Endothelial cell of umbilical vein (primary cell): ENCODE measurements at regions not wholly inside any gene's neighbourhood (a gene's known extent, or its start where the extent isn't known, plus 50 kb on each side); places are given as distances from the start of the nearest gene placed in this dataset.

Experiments
- CTCF ChIP-seq, 2 donors: IDR thresholded peaks; 1 replicate in 1 of 2; 2 replicates in 1 of 2; pipeline ENCODE4 v1.5.1; 2011; ENCODE audit warnings: low read length in 2 of 2, mild to moderate bottlenecking in 2 of 2, moderate library complexity in 2 of 2, control low read depth in 1 of 2, inconsistent platforms in 1 of 2, low read depth in 1 of 2; ENCODE audit not compliant: insufficient read depth in 1 of 2; ENCODE audit errors: extremely low read depth in 1 of 2
- FOS ChIP-seq: IDR thresholded peaks from 2 replicates; pipeline ENCODE4 v1.6.1; 2011; ENCODE audit warnings: mild to moderate bottlenecking, low read length, moderate library complexity, borderline replicate concordance; ENCODE audit not compliant: insufficient read depth
- JUN ChIP-seq: IDR thresholded peaks from 2 replicates; pipeline ENCODE4 v1.6.1; 2011; ENCODE audit warnings: borderline replicate concordance, low read depth; ENCODE audit not compliant: insufficient read length, insufficient read depth
- MAX ChIP-seq: IDR thresholded peaks from 2 replicates; pipeline ENCODE4 v1.6.1; 2011; ENCODE audit not compliant: insufficient read depth, insufficient read length
- MYC ChIP-seq: IDR thresholded peaks from one replicate; pipeline ENCODE4 v1.6.1; 2011; ENCODE audit warnings: mild to moderate bottlenecking, low read depth, low read length
- POLR2A ChIP-seq: IDR thresholded peaks from 2 replicates; pipeline ENCODE4 v1.6.1; 2012; ENCODE audit warnings: low read depth, mild to moderate bottlenecking, control low read depth, low read length
- POLR2AphosphoS5 ChIP-seq: IDR thresholded peaks from 2 replicates; pipeline ENCODE4 v1.6.1; 2012; ENCODE audit warnings: low read depth, mild to moderate bottlenecking, control low read depth, low read length, moderate library complexity; ENCODE audit not compliant: insufficient read depth

GRCh38 chr2:144834998-144835633, 315.2 kb upstream of the ZEB2 start:
- TF ChIP-seq CTCF (IDR thresholded peaks at IDR 0.05; ENCODE audit: extremely low read depth in 1 of 2, insufficient read depth in 1 of 2, low read depth in 1 of 2, low read length in 2 of 2) (no peak), FOS (no peak), POLR2A (no peak), JUN (no peak), POLR2AphosphoS5 (no peak), MYC (no peak), MAX (no peak)
